IMR-90 (cell line): ENCODE measurements at regions not wholly inside any gene's neighbourhood (a gene's known extent, or its start where the extent isn't known, plus 50 kb on each side); places are given as distances from the start of the nearest gene placed in this dataset.

ENCODE experiments used
- ATAC-seq: fragments of 200-7000 bp; cut with Tn5 transposase; 2 replicates; pipeline ENCODE4 v1.9.1; 2020; ENCODE audit warnings: low read depth, mild to moderate bottlenecking, moderate library complexity
- BruUV-seq: library from RNA; stranded (reverse); fragments of 400-500 nt; replicated peaks from 2 replicates; lab custom pipeline; 2021; lab: Mats Ljungman, UMichigan
- CTCF ChIA-PET: fragments of 300-600 bp; formaldehyde crosslinking; extraction: SDS; loops from one replicate; lab custom pipeline; 2021; ENCODE audit warnings: antibody characterized with exemption; lab: Yijun Ruan, JAX
- POLR2A ChIA-PET: fragments of 300-600 bp; sonication (Branson Sonifier 250); formaldehyde crosslinking; loops from one replicate; lab custom pipeline; 2022; ENCODE audit warnings: antibody characterized with exemption; ENCODE audit not compliant: unreplicated experiment; lab: Charles Lee
- DNase-seq: peaks from one replicate; pipeline ENCODE4 v3.0.0; 2013
- H2AFZ ChIP-seq: replicated peaks from 2 replicates; pipeline ENCODE3; 2013; ENCODE audit warnings: low read length, mild to moderate bottlenecking; ENCODE audit not compliant: poor library complexity
- H2AK5ac ChIP-seq: 2 replicates; pipeline ENCODE4 v1.6.1; 2013; ENCODE audit warnings: low read depth, low read length, inconsistent platforms
- H2AK9ac ChIP-seq: replicated peaks from 2 replicates; pipeline ENCODE3; 2013; ENCODE audit warnings: mild to moderate bottlenecking, low read depth, low read length, moderate library complexity; ENCODE audit not compliant: poor library complexity
- H2BK120ac ChIP-seq: 2 replicates; pipeline ENCODE4 v1.6.1; 2013; ENCODE audit warnings: low read depth, low read length, inconsistent platforms
- H2BK15ac ChIP-seq: 3 replicates; pipeline ENCODE4 v1.6.1; 2013; ENCODE audit warnings: low read depth, low read length, inconsistent platforms
- H2BK20ac ChIP-seq: 2 replicates; pipeline ENCODE4 v1.6.1; 2013; ENCODE audit warnings: low read depth, mild to moderate bottlenecking, inconsistent platforms, low read length, moderate library complexity
- H2BK5ac ChIP-seq: 2 replicates; pipeline ENCODE4 v1.6.1; 2013; ENCODE audit warnings: mild to moderate bottlenecking, low read depth, low read length, inconsistent platforms; ENCODE audit not compliant: poor library complexity, severe bottlenecking
- H3K14ac ChIP-seq: replicated peaks from 2 replicates; pipeline ENCODE4 v1.6.1; 2013; ENCODE audit warnings: low read depth, low read length, inconsistent platforms
- H3K18ac ChIP-seq: 2 replicates; pipeline ENCODE4 v1.6.1; 2013; ENCODE audit warnings: low read depth, low read length, control low read depth
- H3K23ac ChIP-seq: 2 replicates; pipeline ENCODE4 v1.6.1; 2013; ENCODE audit warnings: low read depth, low read length, inconsistent platforms
- H3K27ac ChIP-seq: 2 replicates; pipeline ENCODE4 v1.5.1; 2013; ENCODE audit warnings: mild to moderate bottlenecking, control low read depth, low read length; ENCODE audit not compliant: insufficient read depth
- H3K27me3 ChIP-seq: 2 replicates; pipeline ENCODE4 v1.6.1; 2013; ENCODE audit warnings: low read length; ENCODE audit not compliant: control insufficient read depth, insufficient read depth
- H3K36me3 ChIP-seq: 2 replicates; pipeline ENCODE4 v1.6.1; 2013; ENCODE audit warnings: low read length, mixed read lengths; ENCODE audit not compliant: control insufficient read depth, insufficient read depth
- H3K4ac ChIP-seq: 2 replicates; pipeline ENCODE4 v1.6.1; 2013; ENCODE audit warnings: low read depth, low read length, inconsistent platforms
- H3K4me1 ChIP-seq: 2 replicates; pipeline ENCODE4 v1.6.1; 2013; ENCODE audit warnings: low read length, mixed read lengths; ENCODE audit not compliant: control insufficient read depth, insufficient read depth
- H3K4me2 ChIP-seq: 2 replicates; pipeline ENCODE4 v1.6.1; 2013; ENCODE audit warnings: low read depth, mild to moderate bottlenecking, control low read depth, low read length, moderate library complexity
- H3K4me3 ChIP-seq: 2 replicates; pipeline ENCODE4 v1.5.1; 2013; ENCODE audit warnings: low read depth, mild to moderate bottlenecking, control low read depth, low read length, moderate library complexity; ENCODE audit not compliant: insufficient read depth
- H3K56ac ChIP-seq: 2 replicates; pipeline ENCODE4 v1.6.1; 2013; ENCODE audit warnings: low read length, inconsistent platforms; ENCODE audit not compliant: insufficient read depth; ENCODE audit errors: extremely low read depth
- H3K79me1 ChIP-seq, 2 experiments: 2 replicates each; pipeline ENCODE4 v1.6.1; 2013; ENCODE audit warnings: low read length in 2 of 2, inconsistent platforms in 1 of 2, low read depth in 1 of 2
- H3K9ac ChIP-seq: 2 replicates; pipeline ENCODE4 v1.6.1; 2013; ENCODE audit warnings: low read depth, low read length, control low read depth
- H3K9me1 ChIP-seq: 2 replicates; pipeline ENCODE4 v1.6.1; 2013; ENCODE audit warnings: low read length, inconsistent platforms; ENCODE audit not compliant: insufficient read depth
- H3K9me3 ChIP-seq: 2 replicates; pipeline ENCODE4 v1.6.1; 2013; ENCODE audit warnings: low read length; ENCODE audit not compliant: control insufficient read depth, insufficient read depth
- H4K20me1 ChIP-seq: 2 replicates; pipeline ENCODE4 v1.6.1; 2013; ENCODE audit warnings: low read length, inconsistent platforms; ENCODE audit not compliant: insufficient read depth
- H4K5ac ChIP-seq: 2 replicates; pipeline ENCODE4 v1.6.1; 2013; ENCODE audit warnings: mild to moderate bottlenecking, low read depth, low read length, control low read depth
- H4K8ac ChIP-seq, 2 experiments: 2 replicates each; pipeline ENCODE4 v1.6.1; 2013; ENCODE audit warnings: low read depth in 2 of 2, low read length in 2 of 2, control low read depth in 1 of 2, inconsistent platforms in 1 of 2
- H4K91ac ChIP-seq: 2 replicates; pipeline ENCODE4 v1.6.1; 2013; ENCODE audit warnings: low read depth, low read length, inconsistent platforms; ENCODE audit not compliant: insufficient read depth
- BHLHE40 ChIP-seq: fragments of 150-350 bp; IDR thresholded peaks from 2 replicates; pipeline ENCODE4 v1.6.1; 2016; ENCODE audit warnings: mild to moderate bottlenecking, low read depth, low read length
- WGBS, 2 experiments: methylation state at CpG; one replicate each; pipeline versions ENCODE4 v1.1.5 to v1.1.7; 2013; ENCODE audit warnings: missing lambda C conversion rate in 2 of 2; ENCODE audit not compliant: insufficient read length in 1 of 2; ENCODE audit errors: extremely low coverage in 2 of 2; 5-methylcytosine and 5-hydroxymethylcytosine counted together
- dilution Hi-C: fragments of 300-500 bp; cut with HindIII; formaldehyde crosslinking; loops from one replicate; pipeline ENCODE4 v1.14.3; 2018; ENCODE audit warnings: low sequenced_read_pairs; ENCODE audit not compliant: unreplicated experiment
- in situ Hi-C: fragments of 300-500 bp; cut with MboI; formaldehyde crosslinking; loops from 3 replicates; pipeline ENCODE4 v1.14.3; 2019; ENCODE audit warnings: low sequenced_read_pairs, inconsistent platforms, mixed read lengths
- intact Hi-C: fragments of 100-400 bp; cut with micrococcal nuclease; formaldehyde crosslinking; loops from 2 replicates; pipeline ENCODE4 v1.10.0; 2022

- Histone ChIP-seq H3K18ac (no peak overlapping the region), H3K27me3 (0 out of 2 replicates have a peak, but pooled peaks cover 1% of the 10 kb centered on the region), H3K4ac (no peak overlapping the region), H2BK20ac (no peak overlapping the region), H3K9me3 (no peaks in the 10 kb centered on the region), H3K9ac (no peak overlapping the region), H2AFZ (no peak overlapping the region), H3K9me1 (no peaks in the 10 kb centered on the region), H4K8ac (no peak overlapping the region), H2BK120ac (no peak overlapping the region), H3K4me3 (no peak overlapping the region), H3K27ac (no peak overlapping the region), H3K14ac (no peak overlapping the region), H4K91ac (no peak overlapping the region), H2BK15ac (no peak overlapping the region), H4K20me1 (no peaks in the 10 kb centered on the region), H3K4me2 (no peak overlapping the region), H3K23ac (no peak overlapping the region), H2BK5ac (no peak overlapping the region), H3K4me1 (no peaks in the 10 kb centered on the region), H2AK9ac (no peak overlapping the region), H4K5ac (no peak overlapping the region), H2AK5ac (no peak overlapping the region), H3K79me1 (no peaks in the 10 kb centered on the region), H3K36me3 (no peaks in the 10 kb centered on the region), H3K56ac (no peak overlapping the region)
- no TSS peak for BruUV-seq
- CTCF ChIA-PET = no interaction called here
- no peak for DNase-seq
- ATAC-seq = no peak
- dilution Hi-C loops = no loop called here
- in situ Hi-C loops = no loop called here
- WGBS, 2 experiments = 47% methylated on average over 4 of the region's 13 CpGs; no CpG with 5 or more reads in 1 of the 2 experiments
- intact Hi-C loops = no loop called here
- TF ChIP-seq BHLHE40 = no peak
- POLR2A ChIA-PET = no interaction called here
These were observed 122.6 kb upstream of the ATP2B2 start for GRCh38 chr3:10627884-10628572.
